Endodermal cell (in vitro differentiated cells): ENCODE measurements at regions not wholly inside any gene's neighbourhood (a gene's known extent, or its start where the extent isn't known, plus 50 kb on each side); places are given as distances from the start of the nearest gene placed in this dataset.

Experiments used
- DNase-seq: peaks from one replicate; pipeline ENCODE4 v3.0.0-alpha.2; 2017
- H3K27ac ChIP-seq: 2 replicates; pipeline ENCODE4 v1.5.1; 2013; ENCODE audit warnings: mild to moderate bottlenecking, low read depth, low read length, moderate library complexity
- H3K27me3 ChIP-seq: 2 replicates; pipeline ENCODE4 v1.6.1; 2013; ENCODE audit warnings: mild to moderate bottlenecking, low read length, moderate library complexity; ENCODE audit not compliant: insufficient read depth, control insufficient read depth, poor library complexity, severe bottlenecking
- H3K36me3 ChIP-seq: 2 replicates; pipeline ENCODE4 v1.7.0; 2013; ENCODE audit warnings: mild to moderate bottlenecking, low read length, moderate library complexity; ENCODE audit not compliant: control insufficient read depth, insufficient read depth
- H3K4me1 ChIP-seq: one replicate; pipeline ENCODE4 v1.7.0; 2013; ENCODE audit warnings: low read length; ENCODE audit not compliant: control insufficient read depth, insufficient read depth
- H3K4me3 ChIP-seq: 2 replicates; pipeline ENCODE4 v1.5.1; 2013; ENCODE audit warnings: mild to moderate bottlenecking, low read length, moderate library complexity
- H3K9ac ChIP-seq: 2 replicates; pipeline ENCODE4 v1.6.1; 2013; ENCODE audit warnings: mild to moderate bottlenecking, low read length, moderate library complexity; ENCODE audit not compliant: poor library complexity, severe bottlenecking; ENCODE audit errors: extremely low read depth
- H3K9me3 ChIP-seq: 2 replicates; pipeline ENCODE4 v1.6.1; 2013; ENCODE audit warnings: mild to moderate bottlenecking, low read length, moderate library complexity; ENCODE audit not compliant: control insufficient read depth
- H3K27ac Mint-ChIP-seq: 2 replicates; pipeline ENCODE4 v1.8.0; 2020; ENCODE audit warnings: mixed read lengths
- H3K27me3 Mint-ChIP-seq: 2 replicates; pipeline ENCODE4 v1.8.0; 2021; ENCODE audit warnings: mild to moderate bottlenecking, mixed read lengths; ENCODE audit not compliant: insufficient read depth
- H3K36me3 Mint-ChIP-seq: 2 replicates; pipeline ENCODE4 v1.8.0; 2020; ENCODE audit warnings: low read depth, mixed read lengths
- H3K4me1 Mint-ChIP-seq: 2 replicates; pipeline ENCODE4 v1.8.0; 2020; ENCODE audit warnings: mixed read lengths
- H3K4me3 Mint-ChIP-seq: 2 replicates; pipeline ENCODE4 v1.8.0; 2020; ENCODE audit warnings: mild to moderate bottlenecking, moderate library complexity, mixed read lengths
- H3K9me3 Mint-ChIP-seq: 2 replicates; pipeline ENCODE4 v1.8.0; 2020; ENCODE audit warnings: mild to moderate bottlenecking, mixed read lengths
- CTCF ChIP-seq: fragments of 200-600 bp; sonication (generic); conservative IDR thresholded peaks from 2 replicates; pipeline ENCODE4 v1.5.0; 2021; ENCODE audit warnings: antibody characterized with exemption, mild to moderate bottlenecking
- WGBS, 2 experiments: methylation state at CpG; one replicate each; pipeline versions ENCODE4 v1.1.5 to v1.1.7; 2013; ENCODE audit warnings: missing lambda C conversion rate in 2 of 2, mixed read lengths in 1 of 2; ENCODE audit not compliant: insufficient coverage in 1 of 2, insufficient read length in 1 of 2; 5-methylcytosine and 5-hydroxymethylcytosine counted together

GRCh38 chr13:63843766-63844699, 2428.4 kb upstream of the PCDH20 start:
- H3K9me3 ChIP-seq: no peaks in the 10 kb centered on the region
- no peaks in the 10 kb centered on the region for H3K36me3 ChIP-seq
- no peak for DNase-seq
- peaks cover 15% of the 10 kb centered on the region for H3K9me3 Mint-ChIP-seq
- no peaks in the 10 kb centered on the region for H3K27me3 Mint-ChIP-seq
- no peak overlapping the region for H3K9ac ChIP-seq
- H3K27ac ChIP-seq: no peak overlapping the region
- no peaks in the 10 kb centered on the region for H3K4me1 ChIP-seq
- 96 to 98% methylated on average over 12 to 42 of the region's 42 CpGs for WGBS, 2 experiments
- H3K27ac Mint-ChIP-seq: no peak overlapping the region
- no peak overlapping the region for H3K4me3 Mint-ChIP-seq
- H3K36me3 Mint-ChIP-seq: no peaks in the 10 kb centered on the region
- TF ChIP-seq CTCF: no peak
- no peaks in the 10 kb centered on the region for H3K4me1 Mint-ChIP-seq
- no peaks in the 10 kb centered on the region for H3K27me3 ChIP-seq
- no peak overlapping the region for H3K4me3 ChIP-seq

- no peak for TF ChIP-seq CTCF
- Histone ChIP-seq H3K9me3 (no peaks in the 10 kb centered on the region), H3K9ac (no peak overlapping the region), H3K27ac (no peak overlapping the region), H3K4me3 (no peak overlapping the region), H3K4me1 (no peaks in the 10 kb centered on the region), H3K36me3 (no peaks in the 10 kb centered on the region), H3K27me3 (no peaks in the 10 kb centered on the region)
- Mint-ChIP-seq H3K4me3 (no peak overlapping the region), H3K27me3 (no peaks in the 10 kb centered on the region), H3K4me1 (no peaks in the 10 kb centered on the region), H3K9me3 (peaks cover 15% of the 10 kb centered on the region), H3K27ac (no peak overlapping the region), H3K36me3 (no peaks in the 10 kb centered on the region)
- DNase-seq: no peak
- 94% methylated on average over 14 of the region's 17 CpGs; no CpG with 5 or more reads in 1 of the 2 experiments for WGBS, 2 experiments
These were observed 2426.5 kb upstream of the PCDH20 start for GRCh38 chr13:63842102-63842501.

- no peaks in the 10 kb centered on the region for H3K9me3 ChIP-seq
- no peak overlapping the region for H3K4me3 ChIP-seq
- DNase-seq: no peak
- H3K9ac ChIP-seq: no peak overlapping the region
- Mint-ChIP-seq H3K4me3 (no peak overlapping the region), H3K27me3 (no peaks in the 10 kb centered on the region), H3K9me3 (peaks cover 15% of the 10 kb centered on the region), H3K36me3 (no peaks in the 10 kb centered on the region), H3K27ac (no peak overlapping the region), H3K4me1 (no peaks in the 10 kb centered on the region)
- no peak for TF ChIP-seq CTCF
- H3K4me1 ChIP-seq: no peaks in the 10 kb centered on the region
- no peaks in the 10 kb centered on the region for H3K27me3 ChIP-seq
- no peaks in the 10 kb centered on the region for H3K36me3 ChIP-seq
- 87 to 97% methylated on average over 3 to 36 of the region's 44 CpGs for WGBS, 2 experiments
- no peak overlapping the region for H3K27ac ChIP-seq
These were observed 2425.1 kb upstream of the PCDH20 start for GRCh38 chr13:63840551-63841421.
